Femur (tissue), 1 donor: ENCODE measurements at regions not wholly inside any gene's neighbourhood (a gene's known extent, or its start where the extent isn't known, plus 50 kb on each side); places are given as distances from the start of the nearest gene placed in this dataset.

Experiments
- DNase-seq: peaks from one replicate; pipeline ENCODE4 v3.0.0-alpha.2; 2017

DNA sequence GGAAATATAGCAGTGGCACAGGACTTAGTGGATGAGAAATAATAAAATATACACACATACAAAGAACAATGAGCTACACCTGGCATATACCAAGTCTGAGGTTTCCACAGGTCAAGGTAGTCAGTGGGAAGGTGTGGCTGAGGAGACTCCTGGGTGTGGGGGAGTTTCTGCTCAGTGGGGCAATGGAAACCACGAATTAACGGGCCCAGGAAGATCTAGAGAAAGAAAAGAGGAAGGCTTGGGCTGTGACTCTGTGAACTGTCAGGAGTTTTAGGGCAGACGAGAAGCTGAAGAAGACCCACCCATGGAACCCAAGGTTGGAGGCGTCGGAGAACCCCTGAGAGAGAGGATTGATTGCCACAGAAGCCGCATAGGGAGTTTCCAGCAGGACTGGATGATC lies 196.5 kb downstream of the HERPUD2 start:
- no peak for DNase-seq

DNA sequence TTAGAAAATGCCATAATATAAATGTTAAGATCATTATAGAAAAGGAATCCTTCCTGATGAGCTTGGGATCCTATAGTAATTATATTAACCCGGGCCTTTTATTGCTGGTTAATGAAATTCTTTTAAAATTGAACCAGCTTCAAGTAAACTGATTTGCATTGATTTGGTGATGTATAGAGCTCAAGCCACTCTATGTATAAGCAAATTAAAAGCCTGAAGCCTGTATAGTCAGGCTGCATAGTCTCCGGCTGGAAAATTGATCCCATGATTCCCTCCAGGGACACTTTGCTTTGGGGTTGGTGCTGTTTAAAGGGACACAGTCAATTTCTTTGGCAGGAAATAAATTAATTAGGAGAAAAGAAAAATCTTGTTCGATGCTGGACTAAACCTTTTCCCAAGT lies 199.1 kb downstream of the HERPUD2 start:
- DNase-seq = no peak

- no peak for DNase-seq
These were observed 199.6 kb downstream of the HERPUD2 start for GRCh38 chr7:35495377-35495776.

- DNase-seq = no peak
These were observed 200.5 kb downstream of the HERPUD2 start for GRCh38 chr7:35494407-35494806.

GRCh38 chr7:35492451-35493175 lies 202.3 kb downstream of the HERPUD2 start:
- DNase-seq = no peak

- DNase-seq = no peak
These were observed 203.7 kb downstream of the HERPUD2 start for GRCh38 chr7:35491233-35491632.

- no peak for DNase-seq
These were observed 207.1 kb downstream of the HERPUD2 start for GRCh38 chr7:35487841-35488240.

DNA sequence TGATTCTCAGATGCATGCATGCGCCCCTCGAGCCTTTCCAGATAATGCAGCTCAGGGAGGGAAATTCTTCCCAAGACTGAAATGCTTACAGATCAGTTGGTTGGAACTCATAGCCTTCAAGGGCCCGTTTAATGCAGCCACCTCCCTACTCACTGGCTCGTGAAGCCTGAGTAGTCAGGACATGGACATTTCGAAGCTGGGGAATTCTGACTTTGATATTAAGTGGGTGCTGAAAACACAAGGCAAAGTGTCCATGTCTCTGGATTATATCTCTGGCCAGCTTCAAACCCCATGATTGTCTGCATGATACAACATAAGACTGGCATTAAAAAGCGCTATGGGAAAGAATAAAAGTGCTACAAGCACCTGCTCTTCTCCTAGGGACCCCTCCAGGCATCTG lies 207.5 kb downstream of the HERPUD2 start:
- DNase-seq = no peak

DNA sequence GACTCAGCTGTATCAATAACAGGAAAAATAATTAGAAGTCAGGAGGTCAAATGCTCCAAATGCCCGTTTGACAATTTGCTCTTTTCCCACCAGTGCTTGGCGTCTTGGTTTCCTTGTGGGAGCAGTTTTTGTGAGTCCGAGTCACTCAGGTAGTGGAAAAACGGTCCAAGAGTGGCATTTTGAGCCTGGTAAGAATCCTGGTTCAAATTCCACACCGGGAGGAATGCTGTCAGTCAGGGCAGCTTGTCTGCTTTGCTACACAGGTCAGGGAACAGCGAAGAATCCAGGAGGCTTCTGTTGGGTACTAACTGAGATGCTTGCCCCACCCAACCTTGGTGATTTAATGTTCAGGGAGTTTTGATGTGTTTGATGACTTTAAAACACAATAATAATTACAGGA lies 209.5 kb downstream of the HERPUD2 start:
- no peak for DNase-seq

- no peak for DNase-seq
These were observed 211.4 kb downstream of the HERPUD2 start for GRCh38 chr7:35483568-35483967.

DNA sequence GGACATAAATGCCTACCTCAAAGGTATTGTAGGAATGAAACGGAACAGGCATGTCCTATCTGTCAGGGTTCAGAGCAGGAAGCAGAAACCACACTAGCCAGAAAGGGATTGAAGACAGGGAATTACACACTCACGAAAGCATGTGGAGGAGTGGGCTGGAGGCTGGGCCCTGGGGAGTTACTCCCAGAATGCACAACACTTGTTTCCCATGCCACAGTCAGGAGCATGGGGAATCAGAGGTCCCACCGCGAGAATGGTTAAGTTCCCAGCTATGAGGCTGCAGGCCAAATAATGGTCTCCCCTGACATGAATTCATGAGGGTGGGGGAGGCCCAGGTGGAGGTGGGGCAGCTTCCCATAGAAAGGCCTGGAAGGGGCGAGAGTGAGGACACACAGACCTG lies 212.7 kb downstream of the HERPUD2 start:
- DNase-seq = no peak

DNA sequence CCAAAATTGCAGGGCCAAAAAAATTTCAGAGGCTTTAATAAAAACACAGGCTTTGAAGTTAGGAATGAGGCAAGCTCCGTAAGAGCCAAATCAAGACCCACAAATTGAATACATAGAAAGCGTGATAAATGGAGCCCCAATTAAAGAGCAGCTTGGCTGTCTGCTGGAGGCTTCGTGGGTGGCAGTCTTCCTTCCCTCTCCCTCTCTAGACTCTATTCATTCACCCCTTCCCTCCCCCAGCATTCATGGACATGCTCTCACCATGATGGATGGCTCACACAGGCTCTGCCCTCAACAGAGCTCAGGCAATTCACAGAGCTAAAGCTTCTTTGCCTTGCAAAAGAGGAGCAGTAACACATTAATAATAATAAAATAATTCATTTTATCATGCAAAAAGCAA lies 214.1 kb downstream of the HERPUD2 start:
- DNase-seq = no peak

- no peak for DNase-seq
These were observed 217.3 kb downstream of the HERPUD2 start for GRCh38 chr7:35477609-35478008.

DNA sequence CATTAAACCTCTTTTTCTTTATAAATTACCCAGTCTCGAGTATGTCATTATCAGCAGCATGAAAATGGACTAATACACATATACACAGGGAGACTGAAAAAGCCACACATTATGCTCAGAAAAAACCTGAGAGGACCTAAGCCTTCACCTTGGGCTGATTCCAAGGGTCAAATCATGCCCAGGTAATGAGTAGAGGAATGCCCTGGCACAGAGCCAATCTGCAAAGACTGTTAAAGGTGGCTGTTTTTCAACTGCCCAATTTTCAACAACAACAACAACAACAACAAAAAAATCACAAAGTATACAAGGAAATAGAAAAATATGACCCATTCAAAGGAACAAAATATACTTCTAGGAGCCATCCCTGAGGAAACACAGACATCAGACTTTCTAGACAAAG lies 220.2 kb upstream of the TBX20 start:
- no peak for DNase-seq

GRCh38 chr7:35468606-35469005 lies 214.7 kb upstream of the TBX20 start:
- no peak for DNase-seq

GRCh38 chr7:35467456-35467978 lies 213.6 kb upstream of the TBX20 start:
- no peak for DNase-seq

GRCh38 chr7:35465791-35466336 lies 212.0 kb upstream of the TBX20 start:
- no peak for DNase-seq

- no peak for DNase-seq
These were observed 209.9 kb upstream of the TBX20 start for GRCh38 chr7:35463751-35464150.

DNA sequence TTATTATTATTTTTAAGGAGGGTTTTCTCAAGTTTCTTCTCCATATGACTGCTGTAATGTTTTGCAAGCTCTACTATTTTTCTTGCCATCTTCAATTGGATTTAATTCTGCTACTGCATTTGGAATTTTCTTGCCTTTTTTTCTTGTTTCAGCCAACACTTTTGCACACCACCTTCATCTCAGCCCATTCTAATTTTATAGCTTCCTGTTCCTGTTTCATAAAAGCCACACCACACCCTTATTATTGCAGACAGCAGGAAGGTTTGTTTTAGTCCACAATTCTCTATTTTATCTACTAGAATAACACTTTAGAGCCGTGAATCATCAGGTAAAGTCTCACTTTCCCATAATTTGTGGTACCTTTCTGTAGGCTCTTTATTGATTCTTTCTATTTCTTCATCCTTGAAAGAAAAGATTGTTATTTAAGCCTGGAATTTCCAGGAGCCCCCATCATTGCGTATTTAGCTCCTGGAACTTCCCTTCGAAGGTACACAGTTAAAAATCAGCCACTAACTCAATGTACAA lies 209.3 kb upstream of the TBX20 start:
- DNase-seq = no peak

DNA sequence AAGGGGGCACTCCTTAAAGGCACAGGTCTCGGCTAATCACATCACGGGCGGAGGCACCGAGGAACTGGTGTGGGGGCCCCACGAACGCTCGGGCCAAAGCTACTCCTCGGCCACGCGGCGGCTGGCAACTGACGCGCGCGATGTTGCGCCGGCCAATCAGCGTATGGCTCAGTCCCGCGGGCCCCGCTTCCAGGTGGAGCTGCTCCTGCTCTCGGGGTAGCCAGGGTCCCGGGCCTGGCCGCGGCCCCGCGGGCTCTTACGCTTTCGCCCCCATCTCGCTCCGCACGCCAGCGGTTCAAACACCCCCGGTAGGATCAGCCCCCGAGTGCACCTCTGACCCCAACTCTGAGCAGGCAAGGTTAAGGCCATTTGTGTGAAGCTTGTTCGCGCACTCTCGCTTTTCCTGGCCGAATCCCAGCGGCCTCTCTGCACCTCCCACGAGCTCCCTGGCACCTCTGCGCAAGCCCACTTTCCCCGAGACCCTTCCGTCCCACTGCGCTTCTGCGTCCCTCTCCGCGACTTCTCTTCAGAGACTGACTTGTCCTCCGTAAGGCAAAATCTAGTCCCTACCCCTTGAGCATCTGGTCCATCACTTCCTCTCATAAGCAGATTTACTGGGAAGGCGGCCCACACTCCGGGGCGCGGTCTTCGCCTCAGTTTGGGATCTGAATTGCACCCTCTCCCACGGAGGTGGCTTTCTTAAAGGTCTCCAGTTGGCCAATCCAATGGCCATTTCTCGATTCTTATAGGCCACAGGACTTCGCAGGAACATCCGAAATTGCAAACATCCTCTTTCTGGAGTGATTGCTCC lies 200.9 kb upstream of the TBX20 start:
- DNase-seq = no peak

- DNase-seq = no peak
These were observed 196.7 kb upstream of the TBX20 start for GRCh38 chr7:35450456-35451214.

- no peak for DNase-seq
These were observed 194.6 kb upstream of the TBX20 start for GRCh38 chr7:35448486-35448885.

GRCh38 chr7:35446091-35446490 lies 192.2 kb upstream of the TBX20 start:
- no peak for DNase-seq
